NT2/D1 (cell line): ENCODE measurements at regions not wholly inside any gene's neighbourhood (a gene's known extent, or its start where the extent isn't known, plus 50 kb on each side); places are given as distances from the start of the nearest gene placed in this dataset.

Experiments used
- DNase-seq: peaks from one replicate; pipeline ENCODE4 v3.0.0-alpha.2; 2011; ENCODE audit warnings: low read depth, low spot score
- H3K27me3 ChIP-seq: 2 replicates; pipeline ENCODE4 v1.6.0; 2011; ENCODE audit warnings: mild to moderate bottlenecking; ENCODE audit not compliant: insufficient read length, insufficient read depth
- H3K36me3 ChIP-seq: 2 replicates; pipeline ENCODE4 v1.6.1; 2011; ENCODE audit warnings: mild to moderate bottlenecking, low read length, mixed read lengths; ENCODE audit not compliant: insufficient read depth, insufficient read length
- H3K4me1 ChIP-seq: 2 replicates; pipeline ENCODE4 v1.5.1; 2011; ENCODE audit not compliant: insufficient read depth, insufficient read length
- H3K4me3 ChIP-seq: 2 replicates; pipeline ENCODE4 v1.5.1; 2011; ENCODE audit warnings: low read depth; ENCODE audit not compliant: insufficient read length
- H3K9ac ChIP-seq: 2 replicates; pipeline ENCODE4 v1.6.0; 2011; ENCODE audit warnings: low read depth; ENCODE audit not compliant: insufficient read length
- H3K9me3 ChIP-seq: 2 replicates; pipeline ENCODE4 v1.5.1; 2011; ENCODE audit warnings: mild to moderate bottlenecking, low read length; ENCODE audit not compliant: insufficient read depth
- SUZ12 ChIP-seq: IDR thresholded peaks from 2 replicates; pipeline ENCODE4 v1.6.1; 2011; ENCODE audit not compliant: insufficient read length, insufficient read depth; ENCODE audit errors: extremely low read depth
- YY1 ChIP-seq: IDR thresholded peaks from 2 replicates; pipeline ENCODE4 v1.6.1; 2011; ENCODE audit not compliant: insufficient read length, insufficient read depth
- ZNF274 ChIP-seq: IDR thresholded peaks from 2 replicates; pipeline ENCODE4 v1.6.1; 2011; ENCODE audit warnings: mild to moderate bottlenecking, low read depth, low read length

DNA sequence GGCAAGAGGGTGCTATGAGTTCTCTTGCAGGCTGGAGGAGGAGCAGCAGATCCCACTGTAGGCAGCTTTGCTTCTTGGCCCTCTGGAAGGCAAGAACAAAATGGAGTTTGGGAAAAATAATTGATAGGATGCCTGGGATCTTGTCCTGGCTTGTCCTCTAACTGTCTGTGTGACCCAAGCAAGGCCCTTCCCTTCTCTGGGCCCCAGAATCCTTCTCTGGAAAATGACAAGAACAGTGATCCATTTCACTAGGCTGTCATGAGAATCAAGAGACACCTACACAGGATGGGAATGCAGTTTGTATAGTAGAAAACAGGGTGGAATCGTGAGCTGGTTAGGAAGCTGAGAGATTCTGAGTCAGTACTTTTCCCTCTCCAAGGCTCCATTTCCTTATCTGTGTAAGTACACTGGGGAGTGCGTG is 133.3 kb downstream of the PJA1 start:
- H3K27me3 ChIP-seq: no peaks in the 10 kb centered on the region
- H3K9ac ChIP-seq: peak overlapping the region; percentile 12
- peaks cover 19% of the 10 kb centered on the region for H3K4me1 ChIP-seq
- no peak overlapping the region for H3K4me3 ChIP-seq
- no peaks in the 10 kb centered on the region for H3K36me3 ChIP-seq
- no peak for DNase-seq
- H3K9me3 ChIP-seq: no peaks in the 10 kb centered on the region
- TF ChIP-seq SUZ12 (no peak), ZNF274 (no peak), YY1 (no peak)

DNA sequence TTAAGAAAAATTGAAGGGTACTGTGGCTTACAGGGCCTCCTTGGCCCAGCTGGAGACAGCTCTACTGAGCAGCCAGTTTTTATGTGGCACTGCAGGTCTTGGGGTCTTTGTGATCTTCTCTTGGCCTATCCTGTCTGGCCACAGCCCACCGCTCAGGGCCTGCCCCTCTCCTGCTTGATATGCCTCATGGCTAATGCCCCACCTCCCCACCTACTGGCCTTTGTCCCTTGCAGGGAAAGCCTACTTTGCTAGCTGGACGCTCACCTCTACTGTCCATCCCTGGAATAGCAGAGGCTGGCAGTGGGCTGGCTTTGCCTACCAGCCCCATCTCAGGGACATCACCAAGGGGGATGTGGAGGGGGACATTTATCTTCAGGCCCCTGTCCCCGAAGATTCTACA is 134.1 kb downstream of the PJA1 start:
- no peak for TF ChIP-seq SUZ12
- no peak for DNase-seq
- peaks cover 17% of the 10 kb centered on the region for H3K4me1 ChIP-seq
- H3K27me3 ChIP-seq: no peaks in the 10 kb centered on the region
- no peaks in the 10 kb centered on the region for H3K36me3 ChIP-seq
- H3K9me3 ChIP-seq: no peaks in the 10 kb centered on the region
- H3K4me3 ChIP-seq: no peak overlapping the region
- no peak overlapping the region for H3K9ac ChIP-seq

DNA sequence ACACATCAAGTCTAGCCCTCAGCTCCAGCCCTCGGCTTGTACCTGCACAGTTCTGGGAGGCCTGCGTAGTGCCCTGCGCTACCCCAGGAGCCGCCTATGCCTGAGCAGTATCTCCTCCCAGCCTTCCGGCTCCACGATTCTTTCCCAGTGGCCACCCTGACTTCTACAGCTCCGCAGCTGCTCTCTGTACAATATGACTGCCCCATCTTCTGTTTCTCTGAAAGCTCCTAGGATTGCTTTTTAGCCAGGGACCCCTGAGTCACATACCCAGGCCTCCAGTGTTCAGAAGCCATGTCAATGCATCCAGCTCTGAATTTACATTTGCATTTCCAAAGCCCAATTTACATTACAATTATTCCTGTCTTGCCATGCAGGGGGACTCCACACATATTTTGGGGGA is 135.5 kb downstream of the PJA1 start:
- DNase-seq: no peak
- TF ChIP-seq YY1 (no peak), SUZ12 (no peak), ZNF274 (no peak)
- H3K4me1 ChIP-seq: peaks cover 17% of the 10 kb centered on the region
- no peaks in the 10 kb centered on the region for H3K9me3 ChIP-seq
- no peaks in the 10 kb centered on the region for H3K36me3 ChIP-seq
- H3K9ac ChIP-seq: no peak overlapping the region
- H3K27me3 ChIP-seq: no peaks in the 10 kb centered on the region
- no peak overlapping the region for H3K4me3 ChIP-seq

DNA sequence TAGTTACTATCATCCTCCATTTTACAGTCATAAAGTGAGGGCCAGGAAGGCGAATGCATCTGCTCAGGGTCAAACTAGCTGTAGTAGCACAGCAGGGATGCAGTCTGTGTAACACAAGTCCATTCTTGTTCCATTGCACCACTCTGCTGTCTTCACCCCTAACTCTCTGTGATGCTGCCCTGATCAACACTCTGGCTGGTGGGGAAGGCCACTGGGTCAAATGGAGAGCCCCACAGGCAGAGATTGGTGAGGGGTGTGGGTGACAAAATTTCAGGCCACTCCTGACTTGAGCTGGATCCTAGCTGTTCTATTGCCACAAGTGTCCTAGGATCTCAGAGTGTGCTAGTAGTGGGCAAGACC is 136.5 kb downstream of the PJA1 start:
- Histone ChIP-seq H3K36me3 (no peaks in the 10 kb centered on the region), H3K9me3 (no peaks in the 10 kb centered on the region), H3K4me1 (peaks cover 13% of the 10 kb centered on the region), H3K9ac (no peak overlapping the region), H3K4me3 (no peak overlapping the region), H3K27me3 (no peaks in the 10 kb centered on the region)
- DNase-seq: no peak
- TF ChIP-seq YY1: no peak
- TF ChIP-seq SUZ12: no peak
- TF ChIP-seq ZNF274: no peak

DNA sequence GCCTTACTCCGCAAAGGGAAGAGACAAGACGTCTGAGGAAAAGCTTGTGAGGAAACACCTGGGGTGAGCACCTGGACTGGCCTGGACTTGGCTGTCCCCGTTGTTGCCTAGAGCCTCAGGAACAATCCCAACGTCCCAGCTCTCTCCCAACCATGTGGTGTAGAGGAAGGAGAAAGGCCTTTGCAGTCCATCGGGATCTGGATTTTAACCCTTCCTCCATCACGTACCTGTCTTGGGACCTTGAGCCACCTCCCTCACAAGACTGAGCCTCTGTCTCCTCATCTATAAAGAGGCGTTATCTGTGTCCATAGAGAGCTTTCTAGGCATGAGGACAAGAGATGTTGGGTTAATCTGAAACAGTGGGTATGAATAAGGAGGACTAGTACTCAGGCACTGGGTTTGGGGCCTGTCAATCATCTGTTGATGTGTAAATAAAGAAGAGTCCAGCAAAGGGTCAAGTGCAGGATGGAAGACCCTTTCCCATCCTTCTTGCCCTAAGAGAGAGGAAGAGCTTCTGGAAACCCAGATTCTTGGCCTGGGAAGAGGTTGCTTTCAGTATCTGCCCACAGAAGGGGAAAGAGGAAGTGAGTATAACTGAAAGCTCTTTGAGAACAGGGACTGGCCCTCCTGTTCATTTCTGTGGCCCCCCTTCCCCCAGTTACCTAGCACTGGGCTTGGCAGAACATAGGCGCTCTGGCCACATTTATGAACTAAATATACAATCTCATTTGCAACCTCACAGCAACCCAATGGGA is 137.1 kb downstream of the PJA1 start:
- H3K4me1 ChIP-seq: peaks cover 13% of the 10 kb centered on the region
- H3K27me3 ChIP-seq: peaks cover 2% of the 10 kb centered on the region
- TF ChIP-seq SUZ12: no peak
- TF ChIP-seq ZNF274: no peak
- TF ChIP-seq YY1: no peak
- no peaks in the 10 kb centered on the region for H3K9me3 ChIP-seq
- no peak for DNase-seq
- no peak overlapping the region for H3K4me3 ChIP-seq
- no peaks in the 10 kb centered on the region for H3K36me3 ChIP-seq
- no peak overlapping the region for H3K9ac ChIP-seq

DNA sequence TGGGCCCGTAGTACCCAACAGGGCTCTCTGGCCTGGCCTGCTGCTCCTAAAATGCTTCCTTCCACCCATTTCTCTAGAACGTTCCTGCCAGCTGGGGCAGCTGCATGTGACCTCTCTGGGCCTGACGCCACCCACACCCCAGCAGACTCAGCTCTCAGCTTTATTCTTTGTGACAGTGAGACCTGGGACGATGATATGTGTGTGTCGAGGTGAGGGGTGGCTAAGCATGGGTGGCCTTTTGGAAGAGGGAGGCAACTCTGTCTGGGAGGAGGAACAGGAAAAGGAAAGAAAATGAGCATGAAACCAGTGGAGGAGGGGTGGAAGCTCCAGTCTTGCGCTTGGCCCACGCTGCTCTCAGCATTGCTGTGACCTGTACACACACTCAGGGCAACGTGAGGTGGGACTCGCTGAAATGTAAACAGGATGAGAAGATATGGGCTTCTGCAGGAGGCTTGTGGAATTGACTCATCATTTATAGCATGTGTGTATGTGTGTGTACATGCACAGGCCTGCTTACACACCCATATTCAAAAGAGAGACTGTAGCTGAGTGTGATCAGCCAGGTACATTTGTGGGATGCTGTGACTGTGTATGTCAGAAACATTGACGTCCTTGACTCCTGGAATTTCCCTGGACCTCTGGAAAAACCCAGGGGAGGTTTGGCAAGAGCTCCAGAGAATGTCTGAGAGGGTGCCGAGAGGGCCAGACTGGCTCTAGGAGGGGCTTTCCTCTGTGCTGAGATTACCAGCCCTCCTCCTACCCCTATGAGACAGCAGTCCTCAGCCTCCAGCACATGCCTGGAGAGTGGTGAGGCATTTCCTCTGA is 137.9 kb downstream of the PJA1 start:
- Histone ChIP-seq H3K4me3 (no peak overlapping the region), H3K27me3 (peaks cover 2% of the 10 kb centered on the region), H3K4me1 (peaks cover 11% of the 10 kb centered on the region), H3K9me3 (no peaks in the 10 kb centered on the region), H3K36me3 (no peaks in the 10 kb centered on the region), H3K9ac (no peak overlapping the region)
- DNase-seq: no peak
- no peak for TF ChIP-seq SUZ12
- no peak for TF ChIP-seq ZNF274
- no peak for TF ChIP-seq YY1

DNA sequence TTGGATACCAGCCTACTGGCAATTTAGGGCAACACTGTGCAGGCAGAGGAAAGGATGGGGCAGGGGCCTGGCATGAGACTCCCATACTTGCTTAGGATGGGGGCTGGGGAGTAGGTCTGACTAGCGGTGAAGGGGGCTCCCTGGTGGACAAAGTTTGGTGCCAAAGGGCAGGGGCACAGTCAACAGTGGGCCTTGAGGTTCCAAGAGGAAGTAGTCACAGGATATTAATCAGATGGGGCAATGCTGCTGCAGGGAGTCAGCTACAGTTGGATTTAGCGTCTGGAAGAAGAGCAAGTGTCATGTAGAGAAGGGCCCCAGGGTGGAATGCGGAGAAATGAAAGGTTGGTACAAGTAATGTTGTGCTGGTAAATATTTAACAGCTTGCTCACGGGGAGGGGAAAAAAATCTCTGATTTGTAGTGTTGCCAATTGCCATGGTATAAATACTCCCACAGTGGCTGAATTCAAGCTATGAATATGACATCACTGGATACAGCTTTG is 139.4 kb downstream of the PJA1 start:
- Histone ChIP-seq H3K4me1 (peaks cover 13% of the 10 kb centered on the region), H3K9ac (no peak overlapping the region), H3K4me3 (no peak overlapping the region), H3K9me3 (no peaks in the 10 kb centered on the region), H3K36me3 (no peaks in the 10 kb centered on the region), H3K27me3 (peaks cover 2% of the 10 kb centered on the region)
- TF ChIP-seq ZNF274 (no peak), SUZ12 (no peak), YY1 (no peak)
- no peak for DNase-seq
